ENCODE measurements at regions not wholly inside any gene's neighbourhood (a gene's known extent, or its start where the extent isn't known, plus 50 kb on each side); places are given as distances from the start of the nearest gene placed in this dataset.
"Not testable (repeated sequence)": the region's sequence is repeated elsewhere in the genome, so short reads cannot be mapped to it uniquely, and the experiment has no call there.

GRCh38 chr15:69924531-69924930 lies 173.2 kb downstream of the TLE3 start:
- no peaks in the 10 kb centered on the region for H3K27me3 ChIP-seq (ENCODE audit: control insufficient read depth in 2 of 2, insufficient read depth in 2 of 2, low read length in 2 of 2)
- H3K4me1 ChIP-seq (ENCODE audit: control insufficient read depth in 2 of 2, insufficient read depth in 2 of 2, low read length in 2 of 2): no peaks in the 10 kb centered on the region
- no peak overlapping the region for H3K9ac ChIP-seq (ENCODE audit: low read depth in 1 of 2, low read length in 2 of 2)
- H3K27ac ChIP-seq (ENCODE audit: low read depth in 2 of 2, low read length in 2 of 2): no peak overlapping the region
- H3K4me3 ChIP-seq (ENCODE audit: low read length in 2 of 2): no peak overlapping the region
- H3K9me3 ChIP-seq (ENCODE audit: control insufficient read depth in 2 of 2, low read length in 2 of 2): peaks cover 0 to 4% of the 10 kb centered on the region in 2 donors
- H3K36me3 ChIP-seq (ENCODE audit: control insufficient read depth in 2 of 2, insufficient read depth in 2 of 2, low read length in 2 of 2): no peaks in the 10 kb centered on the region

GRCh38 chr15:69926006-69926405 lies 171.7 kb downstream of the TLE3 start:
- H3K4me3 ChIP-seq (ENCODE audit: low read length in 2 of 2): no peak overlapping the region
- H3K9me3 ChIP-seq (ENCODE audit: control insufficient read depth in 2 of 2, low read length in 2 of 2): peaks cover 0 to 4% of the 10 kb centered on the region in 2 donors
- no peak overlapping the region for H3K27ac ChIP-seq (ENCODE audit: low read depth in 2 of 2, low read length in 2 of 2)
- no peaks in the 10 kb centered on the region for H3K27me3 ChIP-seq (ENCODE audit: control insufficient read depth in 2 of 2, insufficient read depth in 2 of 2, low read length in 2 of 2)
- no peaks in the 10 kb centered on the region for H3K4me1 ChIP-seq (ENCODE audit: control insufficient read depth in 2 of 2, insufficient read depth in 2 of 2, low read length in 2 of 2)
- H3K36me3 ChIP-seq (ENCODE audit: control insufficient read depth in 2 of 2, insufficient read depth in 2 of 2, low read length in 2 of 2): no peaks in the 10 kb centered on the region
- H3K9ac ChIP-seq (ENCODE audit: low read depth in 1 of 2, low read length in 2 of 2): no peak overlapping the region

GRCh38 chr15:69926721-69927120 lies 171.0 kb downstream of the TLE3 start:
- H3K27ac ChIP-seq (ENCODE audit: low read depth in 2 of 2, low read length in 2 of 2): no peak overlapping the region
- no peaks in the 10 kb centered on the region for H3K27me3 ChIP-seq (ENCODE audit: control insufficient read depth in 2 of 2, insufficient read depth in 2 of 2, low read length in 2 of 2)
- no peak overlapping the region for H3K9ac ChIP-seq (ENCODE audit: low read depth in 1 of 2, low read length in 2 of 2)
- no peaks in the 10 kb centered on the region for H3K36me3 ChIP-seq (ENCODE audit: control insufficient read depth in 2 of 2, insufficient read depth in 2 of 2, low read length in 2 of 2)
- H3K9me3 ChIP-seq (ENCODE audit: control insufficient read depth in 2 of 2, low read length in 2 of 2): peaks cover 0 to 4% of the 10 kb centered on the region in 2 donors
- H3K4me1 ChIP-seq (ENCODE audit: control insufficient read depth in 2 of 2, insufficient read depth in 2 of 2, low read length in 2 of 2): no peaks in the 10 kb centered on the region
- no peak overlapping the region for H3K4me3 ChIP-seq (ENCODE audit: low read length in 2 of 2)

- not testable (repeated sequence) for H3K27ac ChIP-seq (ENCODE audit: low read depth in 2 of 2, low read length in 2 of 2); H3K4me3 ChIP-seq (ENCODE audit: low read length in 2 of 2); H3K36me3 ChIP-seq (ENCODE audit: control insufficient read depth in 2 of 2, insufficient read depth in 2 of 2, low read length in 2 of 2); H3K27me3 ChIP-seq (ENCODE audit: control insufficient read depth in 2 of 2, insufficient read depth in 2 of 2, low read length in 2 of 2); H3K4me1 ChIP-seq (ENCODE audit: control insufficient read depth in 2 of 2, insufficient read depth in 2 of 2, low read length in 2 of 2); H3K9ac ChIP-seq (ENCODE audit: low read depth in 1 of 2, low read length in 2 of 2); H3K9me3 ChIP-seq (ENCODE audit: control insufficient read depth in 2 of 2, low read length in 2 of 2)
These were observed 168.8 kb downstream of the TLE3 start for GRCh38 chr15:69928890-69929289.

GRCh38 chr15:69929905-69930630 lies 167.6 kb downstream of the TLE3 start:
- Histone ChIP-seq H3K4me1 (ENCODE audit: control insufficient read depth in 2 of 2, insufficient read depth in 2 of 2, low read length in 2 of 2) (no peaks in the 10 kb centered on the region), H3K27ac (ENCODE audit: low read depth in 2 of 2, low read length in 2 of 2) (no peak overlapping the region), H3K4me3 (ENCODE audit: low read length in 2 of 2) (no peak overlapping the region), H3K9me3 (ENCODE audit: control insufficient read depth in 2 of 2, low read length in 2 of 2) (no peaks in the 10 kb centered on the region), H3K27me3 (ENCODE audit: control insufficient read depth in 2 of 2, insufficient read depth in 2 of 2, low read length in 2 of 2) (no peaks in the 10 kb centered on the region), H3K9ac (ENCODE audit: low read depth in 1 of 2, low read length in 2 of 2) (no peak overlapping the region), H3K36me3 (ENCODE audit: control insufficient read depth in 2 of 2, insufficient read depth in 2 of 2, low read length in 2 of 2) (no peaks in the 10 kb centered on the region)

- Histone ChIP-seq H3K36me3 (ENCODE audit: control insufficient read depth in 2 of 2, insufficient read depth in 2 of 2, low read length in 2 of 2) (no peaks in the 10 kb centered on the region), H3K4me3 (ENCODE audit: low read length in 2 of 2) (no peak overlapping the region), H3K27ac (ENCODE audit: low read depth in 2 of 2, low read length in 2 of 2) (no peak overlapping the region), H3K27me3 (ENCODE audit: control insufficient read depth in 2 of 2, insufficient read depth in 2 of 2, low read length in 2 of 2) (no peaks in the 10 kb centered on the region), H3K9me3 (ENCODE audit: control insufficient read depth in 2 of 2, low read length in 2 of 2) (no peaks in the 10 kb centered on the region), H3K4me1 (ENCODE audit: control insufficient read depth in 2 of 2, insufficient read depth in 2 of 2, low read length in 2 of 2) (no peaks in the 10 kb centered on the region), H3K9ac (ENCODE audit: low read depth in 1 of 2, low read length in 2 of 2) (no peak overlapping the region)
These were observed 167.0 kb downstream of the TLE3 start for GRCh38 chr15:69930754-69931153.

- Histone ChIP-seq H3K9ac (ENCODE audit: low read depth in 1 of 2, low read length in 2 of 2) (no peak overlapping the region), H3K27me3 (ENCODE audit: control insufficient read depth in 2 of 2, insufficient read depth in 2 of 2, low read length in 2 of 2) (no peaks in the 10 kb centered on the region), H3K4me1 (ENCODE audit: control insufficient read depth in 2 of 2, insufficient read depth in 2 of 2, low read length in 2 of 2) (no peaks in the 10 kb centered on the region), H3K9me3 (ENCODE audit: control insufficient read depth in 2 of 2, low read length in 2 of 2) (no peaks in the 10 kb centered on the region), H3K36me3 (ENCODE audit: control insufficient read depth in 2 of 2, insufficient read depth in 2 of 2, low read length in 2 of 2) (no peaks in the 10 kb centered on the region), H3K27ac (ENCODE audit: low read depth in 2 of 2, low read length in 2 of 2) (no peak overlapping the region), H3K4me3 (ENCODE audit: low read length in 2 of 2) (no peak overlapping the region)
These were observed 166.6 kb downstream of the TLE3 start for GRCh38 chr15:69931156-69931555.

GRCh38 chr15:69934607-69935006 lies 163.1 kb downstream of the TLE3 start:
- H3K36me3 ChIP-seq (ENCODE audit: control insufficient read depth in 2 of 2, insufficient read depth in 2 of 2, low read length in 2 of 2): no peaks in the 10 kb centered on the region
- H3K9me3 ChIP-seq (ENCODE audit: control insufficient read depth in 2 of 2, low read length in 2 of 2): no peaks in the 10 kb centered on the region
- no peak overlapping the region for H3K4me3 ChIP-seq (ENCODE audit: low read length in 2 of 2)
- no peaks in the 10 kb centered on the region for H3K27me3 ChIP-seq (ENCODE audit: control insufficient read depth in 2 of 2, insufficient read depth in 2 of 2, low read length in 2 of 2)
- H3K4me1 ChIP-seq (ENCODE audit: control insufficient read depth in 2 of 2, insufficient read depth in 2 of 2, low read length in 2 of 2): no peaks in the 10 kb centered on the region
- H3K9ac ChIP-seq (ENCODE audit: low read depth in 1 of 2, low read length in 2 of 2): no peak overlapping the region
- H3K27ac ChIP-seq (ENCODE audit: low read depth in 2 of 2, low read length in 2 of 2): no peak overlapping the region

- Histone ChIP-seq H3K9ac (ENCODE audit: low read depth in 1 of 2, low read length in 2 of 2) (no peak overlapping the region), H3K36me3 (ENCODE audit: control insufficient read depth in 2 of 2, insufficient read depth in 2 of 2, low read length in 2 of 2) (no peaks in the 10 kb centered on the region), H3K9me3 (ENCODE audit: control insufficient read depth in 2 of 2, low read length in 2 of 2) (no peaks in the 10 kb centered on the region), H3K27me3 (ENCODE audit: control insufficient read depth in 2 of 2, insufficient read depth in 2 of 2, low read length in 2 of 2) (no peaks in the 10 kb centered on the region), H3K27ac (ENCODE audit: low read depth in 2 of 2, low read length in 2 of 2) (no peak overlapping the region), H3K4me3 (ENCODE audit: low read length in 2 of 2) (no peak overlapping the region), H3K4me1 (ENCODE audit: control insufficient read depth in 2 of 2, insufficient read depth in 2 of 2, low read length in 2 of 2) (no peaks in the 10 kb centered on the region)
These were observed 157.9 kb downstream of the TLE3 start for GRCh38 chr15:69939513-69940440.

All from mucosa of rectum (tissue), 2 donors.